ENCODE measurements at regions not wholly inside any gene's neighbourhood (a gene's known extent, or its start where the extent isn't known, plus 50 kb on each side); places are given as distances from the start of the nearest gene placed in this dataset.

DNA sequence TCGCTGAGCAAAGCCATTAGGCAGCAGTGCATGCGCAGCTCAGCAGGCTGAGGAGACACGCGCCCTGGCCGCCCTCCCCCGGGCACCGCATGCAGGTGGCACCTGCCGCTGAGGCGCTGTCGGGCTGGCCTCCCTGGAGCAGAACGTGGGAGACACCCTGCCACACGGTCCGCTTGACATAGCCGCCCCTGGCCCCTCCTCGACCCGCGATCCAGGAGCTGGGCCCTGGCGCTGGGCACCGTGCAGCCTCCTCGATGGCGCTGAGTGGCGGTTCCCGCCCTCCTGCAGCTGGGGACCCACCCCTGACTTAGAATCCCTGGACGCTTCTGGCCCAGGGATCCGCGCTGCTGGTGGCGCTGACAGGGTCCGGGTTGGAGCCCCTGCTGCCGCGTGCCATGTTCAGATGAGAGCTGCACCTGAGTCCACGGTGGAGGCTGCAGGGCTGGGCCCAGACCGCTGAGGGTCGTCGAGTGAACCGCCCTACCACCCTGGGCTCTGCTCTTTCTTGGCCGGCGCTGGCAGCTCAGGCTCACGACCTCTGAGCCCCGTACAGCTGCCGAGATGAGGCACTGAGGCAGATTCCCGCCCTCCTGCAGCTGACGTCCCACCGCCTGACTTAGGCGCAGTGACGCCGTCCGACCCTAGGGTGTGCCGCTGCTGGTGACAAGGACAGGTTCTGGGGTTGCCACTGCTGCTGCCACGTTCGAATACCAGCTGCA is 116.8 kb downstream of the OR13A1 start:
- no peak for TF ChIP-seq POLR2A (IDR thresholded peaks at IDR 0.05)
- TF ChIP-seq, protein P1, sequence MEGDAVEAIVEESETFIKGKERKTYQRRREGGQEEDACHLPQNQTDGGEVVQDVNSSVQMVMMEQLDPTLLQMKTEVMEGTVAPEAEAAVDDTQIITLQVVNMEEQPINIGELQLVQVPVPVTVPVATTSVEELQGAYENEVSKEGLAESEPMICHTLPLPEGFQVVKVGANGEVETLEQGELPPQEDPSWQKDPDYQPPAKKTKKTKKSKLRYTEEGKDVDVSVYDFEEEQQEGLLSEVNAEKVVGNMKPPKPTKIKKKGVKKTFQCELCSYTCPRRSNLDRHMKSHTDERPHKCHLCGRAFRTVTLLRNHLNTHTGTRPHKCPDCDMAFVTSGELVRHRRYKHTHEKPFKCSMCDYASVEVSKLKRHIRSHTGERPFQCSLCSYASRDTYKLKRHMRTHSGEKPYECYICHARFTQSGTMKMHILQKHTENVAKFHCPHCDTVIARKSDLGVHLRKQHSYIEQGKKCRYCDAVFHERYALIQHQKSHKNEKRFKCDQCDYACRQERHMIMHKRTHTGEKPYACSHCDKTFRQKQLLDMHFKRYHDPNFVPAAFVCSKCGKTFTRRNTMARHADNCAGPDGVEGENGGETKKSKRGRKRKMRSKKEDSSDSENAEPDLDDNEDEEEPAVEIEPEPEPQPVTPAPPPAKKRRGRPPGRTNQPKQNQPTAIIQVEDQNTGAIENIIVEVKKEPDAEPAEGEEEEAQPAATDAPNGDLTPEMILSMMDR (IDR thresholded peaks at IDR 0.05) = no peak
